Small intestine (tissue), 7 donors: ENCODE measurements at regions not wholly inside any gene's neighbourhood (a gene's known extent, or its start where the extent isn't known, plus 50 kb on each side); places are given as distances from the start of the nearest gene placed in this dataset.

ENCODE experiments used
- DNase-seq, 2 donors: peaks; one replicate each; pipeline versions ENCODE4 v3.0.0 to v3.0.0-alpha.2; 2013
- FAIRE-seq: peaks from 2 replicates; lab custom pipeline; 2012; peaks lifted over from hg19 to GRCh38; lab: Jason Lieb, UNC
- H3K27ac ChIP-seq, 3 donors: one replicate each; pipeline ENCODE4 v1.5.1; 2013; ENCODE audit warnings: low read length in 2 of 3, mild to moderate bottlenecking in 2 of 3, control low read depth in 1 of 3, inconsistent platforms in 1 of 3, low read depth in 1 of 3, moderate library complexity in 1 of 3
- H3K27me3 ChIP-seq, 3 donors: one replicate each; pipeline ENCODE4 v1.6.1; 2013; ENCODE audit warnings: low read length in 3 of 3, inconsistent platforms in 1 of 3; ENCODE audit not compliant: control insufficient read depth in 3 of 3, insufficient read depth in 3 of 3
- H3K36me3 ChIP-seq, 3 donors: one replicate each; pipeline ENCODE4 v1.6.1; 2013; ENCODE audit warnings: low read length in 3 of 3, inconsistent platforms in 1 of 3, low read depth in 1 of 3, mild to moderate bottlenecking in 1 of 3, moderate library complexity in 1 of 3; ENCODE audit not compliant: control insufficient read depth in 3 of 3, insufficient read depth in 2 of 3
- H3K4me1 ChIP-seq, 3 donors: one replicate each; pipeline ENCODE4 v1.6.1; 2013; ENCODE audit warnings: low read length in 2 of 3, inconsistent platforms in 1 of 3, low read depth in 1 of 3, mild to moderate bottlenecking in 1 of 3, moderate library complexity in 1 of 3; ENCODE audit not compliant: control insufficient read depth in 3 of 3, insufficient read depth in 2 of 3
- H3K4me3 ChIP-seq, 3 donors: one replicate each; pipeline ENCODE4 v1.5.1; 2013; ENCODE audit warnings: low read length in 3 of 3, control low read depth in 1 of 3, inconsistent platforms in 1 of 3, low read depth in 1 of 3, mild to moderate bottlenecking in 1 of 3, moderate library complexity in 1 of 3
- H3K9me3 ChIP-seq, 2 donors: one replicate each; pipeline ENCODE4 v1.6.1; 2013; ENCODE audit warnings: low read depth in 1 of 2, low read length in 1 of 2; ENCODE audit not compliant: control insufficient read depth in 2 of 2, insufficient read depth in 1 of 2
- WGBS, 3 donors: extraction: QIAGEN DNeasy Blood & Tissue Kit; methylation state at CpG; one replicate each; pipeline ENCODE4 v1.1.7; 2013; 5-methylcytosine and 5-hydroxymethylcytosine counted together
- donor health status: healthy with polysubstance abuse.
- donor health status: control.
- donor health status: control.
- donor health status: Bipolar disorder and iron deficiency.
- donor health status: healthy.

GRCh38 chr17:33802349-33803198 lies 452.5 kb upstream of the CCL2 start:
- Histone ChIP-seq H3K9me3 (no peaks in the 10 kb centered on the region), H3K4me3 (no peak overlapping the region), H3K36me3 (no peaks in the 10 kb centered on the region), H3K4me1 (no peaks in the 10 kb centered on the region), H3K27me3 (peaks cover 0 to 4% (median 0%) of the 10 kb centered on the region in 3 donors), H3K27ac (no peak overlapping the region)
- FAIRE-seq (no peak), DNase-seq (no peak)
- WGBS, 3 donors: 66 to 76% (median 68%) methylated on average over 10 of the region's 10 CpGs

DNA sequence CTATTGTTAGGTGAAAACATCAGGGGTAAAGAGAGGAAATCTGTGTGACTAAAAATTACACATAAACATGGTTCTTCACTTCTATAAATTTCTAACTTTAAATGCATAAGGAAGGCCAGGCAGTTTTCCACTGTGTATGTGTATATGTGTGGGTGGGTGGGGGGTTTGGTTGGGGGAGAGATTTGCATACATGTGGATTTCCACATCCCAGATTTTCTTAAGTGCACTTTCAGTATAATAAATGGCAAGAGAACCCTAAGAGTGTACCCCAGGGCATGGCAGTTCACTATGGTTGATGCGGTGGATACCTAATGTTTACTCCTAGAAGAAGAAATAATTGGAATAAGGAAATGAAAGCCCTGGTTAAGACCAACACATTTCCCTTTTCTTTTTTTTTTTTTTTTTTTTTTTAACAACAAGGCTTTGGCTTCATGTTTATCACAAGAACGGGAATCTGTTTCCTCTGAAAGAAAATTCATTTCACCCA lies 451.8 kb upstream of the CCL2 start:
- WGBS, 3 donors: 52 to 70% (median 61%) methylated on average over 2 of the region's 2 CpGs
- DNase-seq (no peak), FAIRE-seq (no peak)
- no peaks in the 10 kb centered on the region for H3K9me3 ChIP-seq
- H3K4me3 ChIP-seq: no peak overlapping the region
- H3K27ac ChIP-seq: no peak overlapping the region
- no peaks in the 10 kb centered on the region for H3K4me1 ChIP-seq
- peaks cover 0 to 2% (median 0%) of the 10 kb centered on the region in 3 donors for H3K27me3 ChIP-seq
- no peaks in the 10 kb centered on the region for H3K36me3 ChIP-seq

GRCh38 chr17:33803686-33804085 lies 451.4 kb upstream of the CCL2 start:
- FAIRE-seq: no peak
- Histone ChIP-seq H3K36me3 (no peaks in the 10 kb centered on the region), H3K9me3 (no peaks in the 10 kb centered on the region), H3K27me3 (peaks cover 0 to 2% (median 0%) of the 10 kb centered on the region in 3 donors), H3K4me3 (no peak overlapping the region), H3K27ac (no peak overlapping the region), H3K4me1 (no peaks in the 10 kb centered on the region)
- DNase-seq: no peak
- WGBS, 3 donors: 39 to 57% (median 45%) methylated on average over 2 of the region's 2 CpGs

GRCh38 chr17:33804401-33804800 lies 450.7 kb upstream of the CCL2 start:
- no peak overlapping the region for H3K4me3 ChIP-seq
- peaks cover 0 to 2% (median 0%) of the 10 kb centered on the region in 3 donors for H3K27me3 ChIP-seq
- H3K36me3 ChIP-seq: no peaks in the 10 kb centered on the region
- FAIRE-seq (no peak), DNase-seq (no peak)
- no peaks in the 10 kb centered on the region for H3K9me3 ChIP-seq
- no peak overlapping the region for H3K27ac ChIP-seq
- H3K4me1 ChIP-seq: no peaks in the 10 kb centered on the region
- WGBS, 3 donors: 69 to 75% (median 74%) methylated on average over 4 of the region's 4 CpGs

DNA sequence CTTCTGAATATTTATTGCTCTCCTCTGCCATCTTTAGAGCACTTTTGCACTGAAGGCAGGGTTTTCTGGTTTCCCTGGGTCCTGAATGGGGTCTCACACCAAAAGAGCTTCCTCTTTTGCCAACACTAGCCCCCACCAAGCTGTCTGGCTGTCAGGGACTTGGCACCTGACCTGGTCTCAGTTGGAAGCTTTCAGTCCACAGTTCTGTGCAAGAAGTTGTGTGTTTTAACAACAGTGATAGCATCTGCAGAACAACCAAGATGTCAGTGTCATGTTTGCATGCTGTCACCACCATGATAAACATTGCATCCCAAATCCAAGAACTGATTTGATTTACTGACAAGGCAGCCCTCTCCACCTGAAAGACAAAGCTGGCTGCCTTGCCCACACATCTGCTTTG lies 448.5 kb upstream of the CCL2 start:
- Histone ChIP-seq H3K36me3 (no peaks in the 10 kb centered on the region), H3K9me3 (no peaks in the 10 kb centered on the region), H3K27ac (no peak overlapping the region), H3K4me3 (no peak overlapping the region), H3K27me3 (peaks cover 0 to 2% (median 0%) of the 10 kb centered on the region in 3 donors), H3K4me1 (no peaks in the 10 kb centered on the region)
- FAIRE-seq (no peak), DNase-seq (no peak)

- no peaks in the 10 kb centered on the region for H3K4me1 ChIP-seq
- no peak overlapping the region for H3K27ac ChIP-seq
- FAIRE-seq: no peak
- no peak overlapping the region for H3K4me3 ChIP-seq
- H3K9me3 ChIP-seq: no peaks in the 10 kb centered on the region
- no peak for DNase-seq
- H3K36me3 ChIP-seq: no peaks in the 10 kb centered on the region
- H3K27me3 ChIP-seq: peaks cover 0 to 3% (median 0%) of the 10 kb centered on the region in 3 donors
These were observed 445.3 kb upstream of the CCL2 start for GRCh38 chr17:33809748-33810147.

DNA sequence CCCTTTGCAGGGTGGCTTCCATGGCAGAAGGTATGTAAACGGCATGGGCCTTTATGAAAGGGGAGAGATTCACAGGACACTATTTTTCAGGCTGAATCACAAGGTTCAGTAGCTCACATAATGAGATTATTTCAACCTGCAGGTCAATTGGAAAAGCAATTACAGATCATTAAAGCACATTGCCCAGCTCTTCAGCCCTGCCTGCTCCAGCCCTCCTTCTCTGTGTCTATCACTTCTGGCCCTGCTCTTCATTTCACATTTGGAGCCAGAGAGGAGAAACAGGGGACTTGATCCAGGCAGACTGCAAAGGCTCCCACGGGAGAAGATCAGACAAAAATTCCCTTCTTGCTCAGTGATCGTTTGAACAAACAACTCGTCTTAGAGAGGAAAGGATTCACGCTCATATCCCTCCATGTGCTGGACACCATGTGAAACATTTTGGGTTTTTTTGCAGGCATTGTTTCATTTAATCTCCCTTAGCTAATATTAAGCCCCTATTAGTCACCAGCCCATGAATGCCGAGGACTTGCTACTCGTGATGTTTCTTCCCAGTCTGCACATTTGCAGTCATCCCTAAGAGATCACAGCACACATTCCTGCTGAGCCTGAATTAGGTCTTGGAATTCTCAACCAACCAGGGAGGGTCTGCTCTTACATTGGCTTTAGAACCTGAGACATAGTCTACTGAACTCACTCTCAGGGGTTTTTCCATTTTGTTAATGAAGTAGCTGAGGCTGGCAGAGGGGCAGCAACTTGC lies 443.9 kb upstream of the CCL2 start:
- Histone ChIP-seq H3K4me1 (no peaks in the 10 kb centered on the region), H3K27me3 (peaks cover 0 to 3% (median 0%) of the 10 kb centered on the region in 3 donors), H3K27ac (no peak overlapping the region), H3K9me3 (no peaks in the 10 kb centered on the region), H3K4me3 (no peak overlapping the region), H3K36me3 (no peaks in the 10 kb centered on the region)
- 41 to 60% (median 52%) methylated on average over 7 of the region's 7 CpGs for WGBS, 3 donors
- DNase-seq: peak in 1 of 2 donors; percentile 2
- FAIRE-seq: no peak

GRCh38 chr17:33811984-33812577 lies 443.0 kb upstream of the CCL2 start:
- Histone ChIP-seq H3K27ac (no peak overlapping the region), H3K9me3 (no peaks in the 10 kb centered on the region), H3K27me3 (peaks cover 0 to 3% (median 0%) of the 10 kb centered on the region in 3 donors), H3K4me3 (no peak overlapping the region), H3K4me1 (no peaks in the 10 kb centered on the region), H3K36me3 (no peaks in the 10 kb centered on the region)
- WGBS, 3 donors: 41 to 48% (median 42%) methylated on average over 4 of the region's 4 CpGs
- FAIRE-seq: no peak
- DNase-seq: no peak
